ENCODE measurements at regions not wholly inside any gene's neighbourhood (a gene's known extent, or its start where the extent isn't known, plus 50 kb on each side); places are given as distances from the start of the nearest gene placed in this dataset.

- no peaks in the 10 kb centered on the region for H3K27me3 ChIP-seq
- no peaks in the 10 kb centered on the region for H3K36me3 ChIP-seq
- no peak overlapping the region for H3K27ac ChIP-seq
- no peak overlapping the region for H3K4me3 ChIP-seq
- DNase-seq = no peak
- intact Hi-C loops (cut with DNase I; ENCODE audit: low total_unique reads) (no loop called here), in situ Hi-C loops (cut with MboI; ENCODE audit: low pct_ligation_motif_present in 1 of 4, low pct_unique_long_range_greater_than_20kb in 1 of 4, low sequenced_read_pairs in 3 of 4) (no loop called here)
- H3K4me1 ChIP-seq = no peaks in the 10 kb centered on the region
- TF ChIP-seq POLR2AphosphoS5 (IDR thresholded peaks at IDR 0.05) = no peak
- TF ChIP-seq EP300 (IDR thresholded peaks at IDR 0.05; ENCODE audit: low read depth) = no peak
- TF ChIP-seq POLR2A (IDR thresholded peaks at IDR 0.05) = no peak
- no peak for TF ChIP-seq CTCF (IDR thresholded peaks at IDR 0.05)
- H3K9me3 ChIP-seq = no peaks in the 10 kb centered on the region
- WGBS, 2 donors (ENCODE audit: low coverage in 1 of 2) = 83 to 92% methylated on average over 6 to 9 of the region's 9 CpGs
Measured at GRCh38 chr3:859135-859534, 233.7 kb upstream of the CNTN6 start.

- no peak overlapping the region for H3K4me3 ChIP-seq
- H3K27me3 ChIP-seq = no peaks in the 10 kb centered on the region
- no peak overlapping the region for H3K27ac ChIP-seq
- intact Hi-C loops (cut with DNase I; ENCODE audit: low total_unique reads) (no loop called here), in situ Hi-C loops (cut with MboI; ENCODE audit: low pct_ligation_motif_present in 1 of 4, low pct_unique_long_range_greater_than_20kb in 1 of 4, low sequenced_read_pairs in 3 of 4) (no loop called here)
- no peak for TF ChIP-seq POLR2AphosphoS5 (IDR thresholded peaks at IDR 0.05)
- no peak for TF ChIP-seq EP300 (IDR thresholded peaks at IDR 0.05; ENCODE audit: low read depth)
- no peak for TF ChIP-seq POLR2A (IDR thresholded peaks at IDR 0.05)
- no peak for TF ChIP-seq CTCF (IDR thresholded peaks at IDR 0.05)
- DNase-seq = no peak
- no peaks in the 10 kb centered on the region for H3K9me3 ChIP-seq
- WGBS, 2 donors (ENCODE audit: low coverage in 1 of 2) = 67 to 73% methylated on average over 2 of the region's 2 CpGs
- H3K36me3 ChIP-seq = no peaks in the 10 kb centered on the region
- no peaks in the 10 kb centered on the region for H3K4me1 ChIP-seq
Measured at GRCh38 chr3:861721-862120, 231.1 kb upstream of the CNTN6 start.

GRCh38 chr3:869269-869668, 223.6 kb upstream of the CNTN6 start:
- H3K9me3 ChIP-seq = no peaks in the 10 kb centered on the region
- intact Hi-C loops (cut with DNase I; ENCODE audit: low total_unique reads) (no loop called here), in situ Hi-C loops (cut with MboI; ENCODE audit: low pct_ligation_motif_present in 1 of 4, low pct_unique_long_range_greater_than_20kb in 1 of 4, low sequenced_read_pairs in 3 of 4) (no loop called here)
- no peaks in the 10 kb centered on the region for H3K4me1 ChIP-seq
- no peaks in the 10 kb centered on the region for H3K36me3 ChIP-seq
- no peak for DNase-seq
- H3K27ac ChIP-seq = no peak overlapping the region
- 71% methylated on average over 1 of the region's 1 CpG; no CpG with 5 or more reads in 1 of the 2 donors for WGBS, 2 donors (ENCODE audit: low coverage in 1 of 2)
- no peak for TF ChIP-seq POLR2AphosphoS5 (IDR thresholded peaks at IDR 0.05)
- no peak for TF ChIP-seq POLR2A (IDR thresholded peaks at IDR 0.05)
- no peak for TF ChIP-seq CTCF (IDR thresholded peaks at IDR 0.05)
- TF ChIP-seq EP300 (IDR thresholded peaks at IDR 0.05; ENCODE audit: low read depth) = no peak
- H3K4me3 ChIP-seq = no peak overlapping the region
- H3K27me3 ChIP-seq = no peaks in the 10 kb centered on the region

- 47 to 51% methylated on average over 2 of the region's 2 CpGs for WGBS, 2 donors (ENCODE audit: low coverage in 1 of 2)
- intact Hi-C loops (cut with DNase I; ENCODE audit: low total_unique reads) = no loop called here
- no peaks in the 10 kb centered on the region for H3K27me3 ChIP-seq
Measured at GRCh38 chr3:869734-870133, 223.1 kb upstream of the CNTN6 start.

More at GRCh38 chr3:869734-870133, 223.1 kb upstream of the CNTN6 start:
- no peaks in the 10 kb centered on the region for H3K36me3 ChIP-seq
- H3K4me1 ChIP-seq = no peaks in the 10 kb centered on the region
- DNase-seq = no peak
- no peaks in the 10 kb centered on the region for H3K9me3 ChIP-seq
- no peak overlapping the region for H3K4me3 ChIP-seq
- in situ Hi-C loops (cut with MboI; ENCODE audit: low pct_ligation_motif_present in 1 of 4, low pct_unique_long_range_greater_than_20kb in 1 of 4, low sequenced_read_pairs in 3 of 4) = no loop called here
- TF ChIP-seq POLR2AphosphoS5 (IDR thresholded peaks at IDR 0.05) (no peak), EP300 (IDR thresholded peaks at IDR 0.05; ENCODE audit: low read depth) (no peak), CTCF (IDR thresholded peaks at IDR 0.05) (no peak), POLR2A (IDR thresholded peaks at IDR 0.05) (no peak)
- no peak overlapping the region for H3K27ac ChIP-seq
